Stimulated activated CD4-positive, alpha-beta T cell treated with anti-CD3 and anti-CD28 coated beads, Interleukin-12 subunit alpha, Interleukin-12 subunit beta, amount 100 ng/mL, for 48 hours (primary cell): ENCODE measurements at regions not wholly inside any gene's neighbourhood (a gene's known extent, or its start where the extent isn't known, plus 50 kb on each side); places are given as distances from the start of the nearest gene placed in this dataset.

Experiments
- DNase-seq, 3 donors: peaks; one replicate each; pipeline ENCODE4 v3.0.0-alpha.2; 2020; ENCODE audit warnings: low read depth in 2 of 3, low spot score in 1 of 3

- DNase-seq = no peak
These were observed 542.4 kb upstream of the BTBD3 start for GRCh38 chr20:11375335-11375734.

GRCh38 chr20:11375966-11376365, 541.7 kb upstream of the BTBD3 start:
- DNase-seq = no peak

- no peak for DNase-seq
These were observed 541.3 kb upstream of the BTBD3 start for GRCh38 chr20:11376420-11376819.

GRCh38 chr20:11376998-11377397, 540.7 kb upstream of the BTBD3 start:
- DNase-seq = no peak

- no peak for DNase-seq
These were observed 539.9 kb upstream of the BTBD3 start for GRCh38 chr20:11377761-11378160.

GRCh38 chr20:11378252-11378651, 539.4 kb upstream of the BTBD3 start:
- DNase-seq = no peak

- DNase-seq = no peak
These were observed 538.3 kb upstream of the BTBD3 start for GRCh38 chr20:11379257-11380011.

GRCh38 chr20:11380283-11380682, 537.4 kb upstream of the BTBD3 start:
- no peak for DNase-seq

GRCh38 chr20:11387189-11387754, 530.4 kb upstream of the BTBD3 start:
- no peak for DNase-seq

- no peak for DNase-seq
These were observed 528.5 kb upstream of the BTBD3 start for GRCh38 chr20:11389186-11389585.

GRCh38 chr20:11391591-11391990, 526.1 kb upstream of the BTBD3 start:
- DNase-seq = no peak

GRCh38 chr20:11394145-11394833, 523.4 kb upstream of the BTBD3 start:
- DNase-seq = no peak

- DNase-seq = no peak
These were observed 522.1 kb upstream of the BTBD3 start for GRCh38 chr20:11395581-11395980.

GRCh38 chr20:11401988-11402387, 515.7 kb upstream of the BTBD3 start:
- no peak for DNase-seq

- DNase-seq = no peak
These were observed 514.0 kb upstream of the BTBD3 start for GRCh38 chr20:11403711-11404110.

- no peak for DNase-seq
These were observed 510.8 kb upstream of the BTBD3 start for GRCh38 chr20:11406877-11407276.

- DNase-seq = no peak
These were observed 508.1 kb upstream of the BTBD3 start for GRCh38 chr20:11409561-11409960.

- DNase-seq = no peak
These were observed 505.9 kb upstream of the BTBD3 start for GRCh38 chr20:11411765-11412164.

- no peak for DNase-seq
These were observed 490.7 kb upstream of the BTBD3 start for GRCh38 chr20:11426948-11427347.

GRCh38 chr20:11429168-11429567, 488.5 kb upstream of the BTBD3 start:
- no peak for DNase-seq

GRCh38 chr20:11429889-11430519, 487.7 kb upstream of the BTBD3 start:
- DNase-seq = no peak

GRCh38 chr20:11430652-11431051, 487.0 kb upstream of the BTBD3 start:
- DNase-seq = no peak
